GM19043 (cell line): ENCODE measurements at regions not wholly inside any gene's neighbourhood (a gene's known extent, or its start where the extent isn't known, plus 50 kb on each side); places are given as distances from the start of the nearest gene placed in this dataset.
A peak's percentile ranks its signal among the peaks of the same experiment; 100 is the strongest.

ENCODE experiments used
- ATAC-seq: cut with Tn5 transposase; IDR thresholded peaks from one replicate; pipeline ENCODE4 v1.9.1; 2021; ENCODE audit warnings: low read depth; ENCODE audit not compliant: unreplicated experiment

GRCh38 chr15:66927201-66928077 lies 138.0 kb upstream of the SMAD3 start:
- no peak for ATAC-seq

GRCh38 chr15:66928101-66928500 lies 137.3 kb upstream of the SMAD3 start:
- no peak for ATAC-seq

GRCh38 chr15:66928784-66929183 lies 136.6 kb upstream of the SMAD3 start:
- ATAC-seq, result no peak

- ATAC-seq, result no peak
Observed at GRCh38 chr15:66929843-66930402, 135.5 kb upstream of the SMAD3 start.

- ATAC-seq, result no peak
Observed at GRCh38 chr15:66931768-66932633, 133.4 kb upstream of the SMAD3 start.

- no peak for ATAC-seq
Observed at GRCh38 chr15:66932634-66933024, 132.8 kb upstream of the SMAD3 start.

- ATAC-seq, result no peak
Observed at GRCh38 chr15:66933932-66934867, 131.2 kb upstream of the SMAD3 start.

- no peak for ATAC-seq
Observed at GRCh38 chr15:66934868-66935520, 130.4 kb upstream of the SMAD3 start.

GRCh38 chr15:66935688-66936087 lies 129.7 kb upstream of the SMAD3 start:
- ATAC-seq, result no peak

GRCh38 chr15:66936109-66936860 lies 129.1 kb upstream of the SMAD3 start:
- no peak for ATAC-seq

- no peak for ATAC-seq
Observed at GRCh38 chr15:66936861-66937582, 128.4 kb upstream of the SMAD3 start.

- ATAC-seq, result no peak
Observed at GRCh38 chr15:66937588-66937987, 127.8 kb upstream of the SMAD3 start.

GRCh38 chr15:66938114-66938830 lies 127.1 kb upstream of the SMAD3 start:
- no peak for ATAC-seq

- no peak for ATAC-seq
Observed at GRCh38 chr15:66939016-66939415, 126.4 kb upstream of the SMAD3 start.

- no peak for ATAC-seq
Observed at GRCh38 chr15:66939451-66940023, 125.9 kb upstream of the SMAD3 start.

GRCh38 chr15:66940368-66940767 lies 125.0 kb upstream of the SMAD3 start:
- ATAC-seq, result peak; percentile 76

- no peak for ATAC-seq
Observed at GRCh38 chr15:66941108-66941711, 124.2 kb upstream of the SMAD3 start.
